HCT116 (cell line): ENCODE measurements at regions not wholly inside any gene's neighbourhood (a gene's known extent, or its start where the extent isn't known, plus 50 kb on each side); places are given as distances from the start of the nearest gene placed in this dataset.

ENCODE experiments used
- ATAC-seq: fragments of 200-7000 bp; cut with Tn5 transposase; 2 replicates; pipeline ENCODE4 v1.9.1; 2020; ENCODE audit warnings: mild to moderate bottlenecking, moderate library complexity
- BruUV-seq: library from RNA; stranded (reverse); fragments of 400-500 nt; replicated peaks from 2 replicates; lab custom pipeline; 2021; lab: Mats Ljungman, UMichigan
- CTCF ChIA-PET: fragments of 300-600 bp; sonication (Branson Sonifier 250); formaldehyde crosslinking; loops from one replicate; lab custom pipeline; 2021; ENCODE audit warnings: antibody characterized with exemption; lab: Charles Lee
- POLR2A ChIA-PET: fragments of 300-600, 350-600 bp; sonication (Branson Sonifier 250); formaldehyde crosslinking; loops from one replicate; lab custom pipeline; 2021; ENCODE audit warnings: antibody characterized with exemption; lab: Charles Lee
- RAD21 ChIA-PET, 2 experiments: fragments of 300-600 bp; sonication (Branson Sonifier 250); formaldehyde crosslinking; loops; one replicate each; lab custom pipeline; 2023; ENCODE audit warnings: low total read pairs in 2 of 2; ENCODE audit not compliant: uncharacterized antibody in 2 of 2, unreplicated experiment in 2 of 2, low non-redundant PET in 1 of 2; lab: Charles Lee
- DNase-seq: peaks from one replicate; pipeline ENCODE4 v3.0.0-alpha.2; 2010; ENCODE audit warnings: low read depth, low spot score
- H2AFZ ChIP-seq: fragments of 200-600 bp; shearing (Covaris generic), sonication (generic); 2 replicates; pipeline ENCODE4 v1.6.1; 2017; ENCODE audit warnings: low read depth, mixed run types, mixed read lengths, antibody characterized with exemption, low read length; ENCODE audit not compliant: poor library complexity, severe bottlenecking
- H3K27ac ChIP-seq: 2 replicates; pipeline ENCODE4 v1.5.1; 2012; ENCODE audit warnings: low read depth, low read length
- H3K27me3 ChIP-seq: fragments of 200-600 bp; sonication (generic); 2 replicates; pipeline ENCODE4 v1.6.1; 2016; ENCODE audit warnings: mixed run types, low read length, mixed read lengths; ENCODE audit not compliant: insufficient read depth
- H3K36me3 ChIP-seq, 2 experiments: fragments of 200-500 bp in 1 of 2; fragments of 200-600 bp in 1 of 2; sonication (Bioruptor generic) in 1 of 2; sonication (generic) in 1 of 2; 2 replicates each; pipeline versions ENCODE4 v1.5.1 to v1.6.1; 2014 to 2016; ENCODE audit warnings: low read length in 2 of 2, inconsistent platforms in 1 of 2, mixed read lengths in 1 of 2, mixed run types in 1 of 2; ENCODE audit not compliant: insufficient read depth in 2 of 2, control insufficient read depth in 1 of 2
- H3K4me1 ChIP-seq, 2 experiments: fragments of 200-600 bp in 1 of 2; sonication (generic) in 1 of 2; 2 replicates each; pipeline versions ENCODE4 v1.5.1 to v1.6.1; 2012 to 2017; ENCODE audit warnings: low read length in 2 of 2, inconsistent platforms in 1 of 2, mild to moderate bottlenecking in 1 of 2, mixed read lengths in 1 of 2, mixed run types in 1 of 2, moderate library complexity in 1 of 2; ENCODE audit not compliant: insufficient read depth in 2 of 2, control insufficient read depth in 1 of 2
- H3K4me2 ChIP-seq: fragments of 200-600 bp; sonication (generic); 2 replicates; pipeline ENCODE4 v1.6.1; 2017; ENCODE audit warnings: mixed run types, low read length, mixed read lengths
- H3K4me3 ChIP-seq, 2 experiments: fragments of 200-600 bp in 1 of 2; sonication (generic) in 1 of 2; replicated peaks in 1 of 2; 2 replicates each; pipeline ENCODE4 v1.5.1; 2011 to 2016; ENCODE audit warnings: low read length in 2 of 2, control low read depth in 1 of 2, low read depth in 1 of 2, mild to moderate bottlenecking in 1 of 2, mixed read lengths in 1 of 2, mixed run types in 1 of 2
- H3K79me2 ChIP-seq: fragments of 200-600 bp; sonication (generic); 2 replicates; pipeline ENCODE4 v1.6.1; 2017; ENCODE audit warnings: mild to moderate bottlenecking, mixed run types, low read length, moderate library complexity, mixed read lengths; ENCODE audit not compliant: insufficient read depth
- H3K9ac ChIP-seq: fragments of 200-600 bp; sonication (generic); 2 replicates; pipeline ENCODE4 v1.6.1; 2016; ENCODE audit warnings: low read length, mixed read lengths
- H3K9me2 ChIP-seq: fragments of 200-600 bp; sonication (generic), shearing (Covaris generic); 2 replicates; pipeline ENCODE4 v1.6.1; 2017; ENCODE audit warnings: mixed run types, mild to moderate bottlenecking, moderate library complexity; ENCODE audit not compliant: insufficient read depth
- H3K9me3 ChIP-seq, 2 experiments: fragments of 200-500 bp in 1 of 2; fragments of 200-600 bp in 1 of 2; sonication (Bioruptor generic) in 1 of 2; sonication (generic) in 1 of 2; 2 replicates each; pipeline ENCODE4 v1.6.1; 2014 to 2017; ENCODE audit warnings: low read length in 2 of 2, mixed read lengths in 2 of 2, inconsistent platforms in 1 of 2, low read depth in 1 of 2, mild to moderate bottlenecking in 1 of 2, mixed run types in 1 of 2, moderate library complexity in 1 of 2; ENCODE audit not compliant: control insufficient read depth in 1 of 2, insufficient read depth in 1 of 2
- H4K20me1 ChIP-seq: fragments of 200-600 bp; sonication (generic), shearing (Covaris generic); 2 replicates; pipeline ENCODE4 v1.6.1; 2017; ENCODE audit warnings: mixed run types, mild to moderate bottlenecking, moderate library complexity; ENCODE audit not compliant: insufficient read depth
- CEBPB ChIP-seq: IDR thresholded peaks from 2 replicates; pipeline ENCODE4 v1.6.1; 2012; ENCODE audit warnings: low read depth
- EGR1 ChIP-seq: IDR thresholded peaks from 2 replicates; pipeline ENCODE4 v1.6.1; 2012; ENCODE audit warnings: low read depth
- ELF1 ChIP-seq: IDR thresholded peaks from 2 replicates; pipeline ENCODE4 v1.6.1; 2012; ENCODE audit warnings: low read depth, borderline replicate concordance
- EZH2 ChIP-seq: fragments of 200-600 bp; sonication (generic); IDR thresholded peaks from 2 replicates; pipeline ENCODE4 v1.6.1; 2017; ENCODE audit warnings: antibody characterized with exemption, mixed run types
- FOSL1 ChIP-seq: IDR thresholded peaks from 2 replicates; pipeline ENCODE4 v1.6.1; 2012; ENCODE audit warnings: low read depth
- JUND ChIP-seq: IDR thresholded peaks from 2 replicates; pipeline ENCODE4 v1.6.1; 2012
- POLR2A ChIP-seq: IDR thresholded peaks from 2 replicates; pipeline ENCODE4 v1.7.0; 2011; ENCODE audit warnings: borderline replicate concordance; ENCODE audit not compliant: insufficient read depth, insufficient read length; ENCODE audit errors: extremely low read depth
- POLR2AphosphoS5 ChIP-seq: IDR thresholded peaks from 2 replicates; pipeline ENCODE4 v1.6.1; 2011; ENCODE audit warnings: mild to moderate bottlenecking, low read depth, low read length, moderate library complexity
- RAD21 ChIP-seq: IDR thresholded peaks from 2 replicates; pipeline ENCODE4 v1.6.1; 2012; ENCODE audit warnings: low read depth, mild to moderate bottlenecking
- SIN3A ChIP-seq: IDR thresholded peaks from 2 replicates; pipeline ENCODE4 v1.6.1; 2012; ENCODE audit warnings: low read depth
- SRF ChIP-seq: IDR thresholded peaks from 2 replicates; pipeline ENCODE4 v1.6.1; 2012; ENCODE audit warnings: low read depth
- YY1 ChIP-seq: IDR thresholded peaks from 2 replicates; pipeline ENCODE4 v1.6.1; 2011; ENCODE audit warnings: low read length, low read depth, moderate library complexity, mild to moderate bottlenecking; ENCODE audit not compliant: insufficient replicate concordance; ENCODE audit errors: extremely low read depth
- ZBTB33 ChIP-seq: IDR thresholded peaks from 2 replicates; pipeline ENCODE4 v1.6.1; 2011; ENCODE audit warnings: mild to moderate bottlenecking, low read length, moderate library complexity; ENCODE audit not compliant: insufficient replicate concordance; ENCODE audit errors: extremely low read depth
- intact Hi-C: fragments of 100-400 bp; cut with micrococcal nuclease; formaldehyde crosslinking; loops from 2 replicates; pipeline ENCODE4 v1.10.0; 2022
- TF ChIP-seq, protein P1 (sequence below), 3 experiments: fragments of 200-600 bp in 1 of 3; sonication (generic) in 1 of 3; IDR thresholded peaks in 2 of 3; conservative IDR thresholded peaks in 1 of 3; 2 replicates each; pipeline ENCODE4 v1.5.1; 2012 to 2017; ENCODE audit warnings: low read depth in 2 of 3, low read length in 2 of 3, antibody characterized with exemption in 1 of 3, borderline replicate concordance in 1 of 3, control low read depth in 1 of 3, mild to moderate bottlenecking in 1 of 3, mixed read lengths in 1 of 3, mixed run types in 1 of 3, moderate library complexity in 1 of 3; ENCODE audit not compliant: insufficient read depth in 1 of 3

DNA sequence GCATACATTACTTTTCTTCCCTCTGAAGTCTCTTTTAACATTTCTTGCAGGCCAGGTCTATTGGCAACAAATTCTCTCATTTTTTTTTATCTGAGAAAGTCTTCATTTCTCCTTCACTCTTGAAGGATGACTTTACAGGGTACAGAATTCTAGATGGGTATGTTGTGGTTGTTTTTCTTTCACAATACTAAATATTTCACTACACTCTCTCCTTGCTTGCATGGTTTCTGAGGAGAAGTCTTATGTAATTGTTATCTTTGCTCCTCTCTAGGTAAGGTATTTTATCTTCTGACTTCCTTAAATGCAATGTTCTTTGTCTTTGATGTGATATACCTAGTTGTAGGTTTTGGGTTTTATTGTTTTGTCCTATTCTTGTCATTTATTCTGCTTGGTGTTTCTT is 371.1 kb downstream of the FIGN start:
- intact Hi-C loops: no loop called here

GRCh38 chr2:163353551-163353950 is 382.3 kb downstream of the FIGN start:
- Histone ChIP-seq H4K20me1 (no peaks in the 10 kb centered on the region), H3K9me3 (no peaks in the 10 kb centered on the region), H3K4me3 (no peak overlapping the region), H3K9me2 (no peaks in the 10 kb centered on the region), H3K4me2 (no peak overlapping the region), H2AFZ (no peak overlapping the region), H3K27ac (no peak overlapping the region), H3K4me1 (peaks cover 11 to 18% of the 10 kb centered on the region in 2 experiments), H3K27me3 (no peaks in the 10 kb centered on the region), H3K9ac (no peak overlapping the region), H3K79me2 (no peaks in the 10 kb centered on the region), H3K36me3 (no peaks in the 10 kb centered on the region)
- DNase-seq (no peak), ATAC-seq (no peak)
- ChIA-PET POLR2A (no interaction called here), RAD21 (no interaction called here), CTCF (no interaction called here)
- BruUV-seq: no TSS peak
- intact Hi-C loops: no loop called here
- TF ChIP-seq JUND (no peak), YY1 (no peak), ELF1 (no peak), RAD21 (no peak), POLR2AphosphoS5 (no peak), ZBTB33 (no peak), CEBPB (no peak), EZH2 (no peak), SRF (no peak)
- TF ChIP-seq, protein P1, sequence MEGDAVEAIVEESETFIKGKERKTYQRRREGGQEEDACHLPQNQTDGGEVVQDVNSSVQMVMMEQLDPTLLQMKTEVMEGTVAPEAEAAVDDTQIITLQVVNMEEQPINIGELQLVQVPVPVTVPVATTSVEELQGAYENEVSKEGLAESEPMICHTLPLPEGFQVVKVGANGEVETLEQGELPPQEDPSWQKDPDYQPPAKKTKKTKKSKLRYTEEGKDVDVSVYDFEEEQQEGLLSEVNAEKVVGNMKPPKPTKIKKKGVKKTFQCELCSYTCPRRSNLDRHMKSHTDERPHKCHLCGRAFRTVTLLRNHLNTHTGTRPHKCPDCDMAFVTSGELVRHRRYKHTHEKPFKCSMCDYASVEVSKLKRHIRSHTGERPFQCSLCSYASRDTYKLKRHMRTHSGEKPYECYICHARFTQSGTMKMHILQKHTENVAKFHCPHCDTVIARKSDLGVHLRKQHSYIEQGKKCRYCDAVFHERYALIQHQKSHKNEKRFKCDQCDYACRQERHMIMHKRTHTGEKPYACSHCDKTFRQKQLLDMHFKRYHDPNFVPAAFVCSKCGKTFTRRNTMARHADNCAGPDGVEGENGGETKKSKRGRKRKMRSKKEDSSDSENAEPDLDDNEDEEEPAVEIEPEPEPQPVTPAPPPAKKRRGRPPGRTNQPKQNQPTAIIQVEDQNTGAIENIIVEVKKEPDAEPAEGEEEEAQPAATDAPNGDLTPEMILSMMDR (IDR thresholded peaks at IDR 0.05 in 2 of 3, conservative IDR thresholded peaks at IDR 0.05 in 1 of 3; ENCODE audit: borderline replicate concordance in 1 of 3, insufficient read depth in 1 of 3, low read depth in 2 of 3, low read length in 2 of 3): no peak

More for the DNA sequence above, 371.1 kb downstream of the FIGN start:
- Histone ChIP-seq H3K27ac (no peak overlapping the region), H3K4me2 (no peak overlapping the region), H3K27me3 (no peaks in the 10 kb centered on the region), H3K9me3 (no peaks in the 10 kb centered on the region), H3K79me2 (no peaks in the 10 kb centered on the region), H3K4me1 (no peaks in the 10 kb centered on the region), H3K4me3 (no peak overlapping the region), H4K20me1 (no peaks in the 10 kb centered on the region), H2AFZ (no peak overlapping the region), H3K9me2 (no peaks in the 10 kb centered on the region), H3K36me3 (no peaks in the 10 kb centered on the region), H3K9ac (no peak overlapping the region)
- no peak for TF ChIP-seq FOSL1
- no peak for TF ChIP-seq SIN3A
- TF ChIP-seq, protein P1 (IDR thresholded peaks at IDR 0.05 in 2 of 3, conservative IDR thresholded peaks at IDR 0.05 in 1 of 3; ENCODE audit: borderline replicate concordance in 1 of 3, insufficient read depth in 1 of 3, low read depth in 2 of 3, low read length in 2 of 3): no peak
- TF ChIP-seq EGR1: no peak
- TF ChIP-seq POLR2A: no peak
- ChIA-PET CTCF (no interaction called here), POLR2A (no interaction called here), RAD21 (no interaction called here)
- no TSS peak for BruUV-seq
- ATAC-seq (no peak), DNase-seq (no peak)
